Stimulated activated CD8-positive, alpha-beta memory T cell treated with anti-CD3 and anti-CD28 coated beads, Interleukin-12 subunit alpha, Interleukin-12 subunit beta, amount 100 ng/mL, for 1 hour (primary cell): ENCODE measurements at regions not wholly inside any gene's neighbourhood (a gene's known extent, or its start where the extent isn't known, plus 50 kb on each side); places are given as distances from the start of the nearest gene placed in this dataset.

Source experiments
- DNase-seq: peaks from one replicate; pipeline ENCODE4 v3.0.0-alpha.2; 2020; ENCODE audit warnings: low read depth

- DNase-seq: no peak
Observed at GRCh38 chr2:173669888-173670287, 295.3 kb downstream of the SP3 start.

GRCh38 chr2:173672573-173673340 lies 292.4 kb downstream of the SP3 start:
- no peak for DNase-seq

GRCh38 chr2:173673640-173674039 lies 291.5 kb downstream of the SP3 start:
- no peak for DNase-seq

GRCh38 chr2:173676647-173677046 lies 288.5 kb downstream of the SP3 start:
- no peak for DNase-seq

- DNase-seq: no peak
Observed at GRCh38 chr2:173678186-173678585, 287.0 kb downstream of the SP3 start.

GRCh38 chr2:173680574-173680973 lies 284.6 kb downstream of the SP3 start:
- no peak for DNase-seq

GRCh38 chr2:173681881-173682650 lies 283.1 kb downstream of the SP3 start:
- no peak for DNase-seq

- DNase-seq: no peak
Observed at GRCh38 chr2:173684896-173685459, 280.2 kb downstream of the SP3 start.

GRCh38 chr2:173690349-173690748 lies 274.8 kb downstream of the SP3 start:
- DNase-seq: no peak

- no peak for DNase-seq
Observed at GRCh38 chr2:173692068-173692467, 273.1 kb downstream of the SP3 start.

GRCh38 chr2:173693044-173693589 lies 272.1 kb downstream of the SP3 start:
- no peak for DNase-seq

- no peak for DNase-seq
Observed at GRCh38 chr2:173696274-173696673, 268.9 kb downstream of the SP3 start.

GRCh38 chr2:173697929-173698328 lies 267.2 kb downstream of the SP3 start:
- no peak for DNase-seq

GRCh38 chr2:173705656-173706055 lies 259.5 kb downstream of the SP3 start:
- DNase-seq: no peak

- no peak for DNase-seq
Observed at GRCh38 chr2:173706936-173707335, 258.2 kb downstream of the SP3 start.

- DNase-seq: no peak
Observed at GRCh38 chr2:173708806-173709205, 256.4 kb downstream of the SP3 start.

GRCh38 chr2:173711816-173712215 lies 253.4 kb downstream of the SP3 start:
- no peak for DNase-seq

- DNase-seq: no peak
Observed at GRCh38 chr2:173713904-173714555, 251.1 kb downstream of the SP3 start.

- no peak for DNase-seq
Observed at GRCh38 chr2:173715441-173715840, 249.7 kb downstream of the SP3 start.

GRCh38 chr2:173716458-173717052 lies 248.6 kb downstream of the SP3 start:
- no peak for DNase-seq

GRCh38 chr2:173719471-173719870 lies 245.7 kb downstream of the SP3 start:
- no peak for DNase-seq

GRCh38 chr2:173720306-173720705 lies 244.9 kb downstream of the SP3 start:
- DNase-seq: no peak
